HEK293 (cell line): ENCODE measurements at regions not wholly inside any gene's neighbourhood (a gene's known extent, or its start where the extent isn't known, plus 50 kb on each side); places are given as distances from the start of the nearest gene placed in this dataset.

Experiments
- CTCF ChIA-PET: fragments of 350-600 bp; formaldehyde crosslinking; extraction: SDS; loops from one replicate; lab custom pipeline; 2021; ENCODE audit warnings: antibody characterized with exemption; lab: Yijun Ruan, JAX
- POLR2A ChIA-PET: fragments of 300-600 bp; formaldehyde crosslinking; extraction: SDS; loops from one replicate; lab custom pipeline; 2020; ENCODE audit warnings: antibody characterized with exemption, inconsistent platforms; lab: Yijun Ruan, JAX
- H3K27ac ChIP-seq: fragments of 200-500 bp; sonication (Bioruptor generic); 2 replicates; pipeline ENCODE4 v1.5.1; 2014; ENCODE audit warnings: low read depth, low read length, control low read depth, inconsistent platforms; ENCODE audit errors: extremely low read depth
- H3K36me3 ChIP-seq, 2 experiments: fragments of 200-500 bp in 1 of 2; sonication (Bioruptor generic) in 1 of 2; 1 replicate in 1 of 2; 2 replicates in 1 of 2; pipeline ENCODE4 v1.5.1; 2014 to 2017; ENCODE audit warnings: inconsistent platforms in 2 of 2, low read length in 2 of 2; ENCODE audit not compliant: control insufficient read depth in 2 of 2, insufficient read depth in 1 of 2
- H3K4me1 ChIP-seq: fragments of 200-500 bp; sonication (Bioruptor generic); 2 replicates; pipeline ENCODE4 v1.5.1; 2014; ENCODE audit warnings: mild to moderate bottlenecking, low read length, inconsistent platforms; ENCODE audit not compliant: control insufficient read depth, insufficient read depth
- H3K4me3 ChIP-seq: 2 replicates; pipeline ENCODE4 v1.5.1; 2011; ENCODE audit warnings: low read depth, mild to moderate bottlenecking, control low read depth, low read length, moderate library complexity
- H3K9me3 ChIP-seq: fragments of 200-500 bp; sonication (Bioruptor generic); 2 replicates; pipeline ENCODE4 v1.5.1; 2014; ENCODE audit warnings: low read depth, low read length, inconsistent platforms; ENCODE audit not compliant: control insufficient read depth, insufficient read depth
- GFI1B ChIP-seq: fragments of 450-650 bp; formaldehyde crosslinking; IDR thresholded peaks from 2 replicates; pipeline ENCODE4 v1.5.1; 2016; ENCODE audit warnings: missing biosample characterization, missing genetic modification characterization
- HOXA7 ChIP-seq: sonication (generic); formaldehyde crosslinking; IDR thresholded peaks from 2 replicates; pipeline ENCODE4 v1.8.1; 2022; ENCODE audit warnings: missing genetic modification reagents, borderline replicate concordance
- SALL2 ChIP-seq: fragments of 450-650 bp; formaldehyde crosslinking; IDR thresholded peaks from 2 replicates; pipeline ENCODE4 v1.5.0; 2017; ENCODE audit warnings: missing biosample characterization, mild to moderate bottlenecking, missing genetic modification characterization, borderline replicate concordance
- SCRT1 ChIP-seq: fragments of 450-650 bp; formaldehyde crosslinking; IDR thresholded peaks from 2 replicates; pipeline ENCODE4 v1.5.1; 2016; ENCODE audit warnings: missing biosample characterization, missing genetic modification characterization, borderline replicate concordance
- YY2 ChIP-seq: fragments of 450-650 bp; formaldehyde crosslinking; IDR thresholded peaks from 2 replicates; pipeline ENCODE4 v1.5.1; 2016; ENCODE audit warnings: missing biosample characterization, missing genetic modification characterization
- ZNF19 ChIP-seq: fragments of 450-650 bp; formaldehyde crosslinking; IDR thresholded peaks from 2 replicates; pipeline ENCODE4; 2016; ENCODE audit warnings: missing biosample characterization, missing genetic modification characterization, low read depth
- ZNF2 ChIP-seq: fragments of 450-650 bp; formaldehyde crosslinking; IDR thresholded peaks from 2 replicates; pipeline ENCODE4 v1.5.1; 2016; ENCODE audit warnings: missing biosample characterization, missing genetic modification characterization
- ZNF530 ChIP-seq: fragments of 450-650 bp; formaldehyde crosslinking; IDR thresholded peaks from 2 replicates; pipeline ENCODE4 v1.5.1; 2016; ENCODE audit warnings: low read depth, missing biosample characterization, missing genetic modification characterization
- ZNF624 ChIP-seq: fragments of 450-650 bp; formaldehyde crosslinking; IDR thresholded peaks from 2 replicates; pipeline ENCODE4 v1.5.1; 2017; ENCODE audit warnings: missing biosample characterization, missing genetic modification characterization
- ZNF658 ChIP-seq: fragments of 450-650 bp; formaldehyde crosslinking; IDR thresholded peaks from 2 replicates; pipeline ENCODE4; 2016; ENCODE audit warnings: missing biosample characterization, missing genetic modification characterization
- ZNF701 ChIP-seq: fragments of 450-650 bp; formaldehyde crosslinking; IDR thresholded peaks from 2 replicates; pipeline ENCODE4 v1.5.1; 2016; ENCODE audit warnings: missing biosample characterization, missing genetic modification characterization
- ZNF768 ChIP-seq: fragments of 450-650 bp; formaldehyde crosslinking; IDR thresholded peaks from 2 replicates; pipeline ENCODE4 v1.5.1; 2018; ENCODE audit warnings: missing biosample characterization, mild to moderate bottlenecking, missing genetic modification characterization
- ZSCAN23 ChIP-seq: fragments of 450-650 bp; formaldehyde crosslinking; IDR thresholded peaks from 2 replicates; pipeline ENCODE4 v1.5.1; 2016; ENCODE audit warnings: missing biosample characterization, missing genetic modification characterization
- TF ChIP-seq, protein P1 (sequence below): fragments of 450-650 bp; formaldehyde crosslinking; IDR thresholded peaks from 2 replicates; pipeline ENCODE4 v1.5.1; 2016; ENCODE audit warnings: missing biosample characterization, missing genetic modification characterization
- TF ChIP-seq, protein P2 (sequence below): sonication (generic); formaldehyde crosslinking; IDR thresholded peaks from 2 replicates; pipeline ENCODE4 v1.8.1; 2022; ENCODE audit warnings: mild to moderate bottlenecking, moderate library complexity, missing genetic modification reagents
- TF ChIP-seq, protein P3 (sequence below): fragments of 450-650 bp; formaldehyde crosslinking; IDR thresholded peaks from 2 replicates; pipeline ENCODE4 v1.5.1; 2016; ENCODE audit warnings: missing biosample characterization, missing genetic modification characterization
- TF ChIP-seq, protein P4 (sequence below): fragments of 450-650 bp; formaldehyde crosslinking; IDR thresholded peaks from 2 replicates; pipeline ENCODE4 v1.5.1; 2016; ENCODE audit warnings: missing biosample characterization, missing genetic modification characterization

DNA sequence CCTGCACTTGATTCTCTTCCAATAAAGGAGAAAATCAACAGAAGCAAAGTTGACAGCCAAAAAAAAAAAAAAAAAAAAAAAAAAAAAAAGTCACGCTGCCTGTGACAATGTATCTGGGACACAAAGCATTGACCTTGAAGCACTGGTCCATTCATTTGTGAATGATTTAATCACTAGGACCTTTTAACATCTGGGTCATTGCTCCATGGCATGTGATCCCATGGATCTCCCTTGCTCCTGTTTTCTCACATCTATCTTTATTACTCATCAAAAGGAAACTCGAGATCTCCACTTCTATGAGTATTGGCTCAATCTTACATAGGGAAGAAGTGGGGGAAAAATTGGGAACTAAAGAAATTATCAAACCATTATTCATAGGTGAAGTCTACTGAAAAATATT is 89.6 kb upstream of the SMIM30 start:
- no peaks in the 10 kb centered on the region for H3K9me3 ChIP-seq
- TF ChIP-seq SALL2 (tag by site-specific recombination) (no peak), ZNF701 (tag by site-specific recombination) (no peak), GFI1B (tag by site-specific recombination) (no peak), ZSCAN23 (tag by site-specific recombination) (no peak), ZNF768 (no peak)
- TF ChIP-seq, protein P1, sequence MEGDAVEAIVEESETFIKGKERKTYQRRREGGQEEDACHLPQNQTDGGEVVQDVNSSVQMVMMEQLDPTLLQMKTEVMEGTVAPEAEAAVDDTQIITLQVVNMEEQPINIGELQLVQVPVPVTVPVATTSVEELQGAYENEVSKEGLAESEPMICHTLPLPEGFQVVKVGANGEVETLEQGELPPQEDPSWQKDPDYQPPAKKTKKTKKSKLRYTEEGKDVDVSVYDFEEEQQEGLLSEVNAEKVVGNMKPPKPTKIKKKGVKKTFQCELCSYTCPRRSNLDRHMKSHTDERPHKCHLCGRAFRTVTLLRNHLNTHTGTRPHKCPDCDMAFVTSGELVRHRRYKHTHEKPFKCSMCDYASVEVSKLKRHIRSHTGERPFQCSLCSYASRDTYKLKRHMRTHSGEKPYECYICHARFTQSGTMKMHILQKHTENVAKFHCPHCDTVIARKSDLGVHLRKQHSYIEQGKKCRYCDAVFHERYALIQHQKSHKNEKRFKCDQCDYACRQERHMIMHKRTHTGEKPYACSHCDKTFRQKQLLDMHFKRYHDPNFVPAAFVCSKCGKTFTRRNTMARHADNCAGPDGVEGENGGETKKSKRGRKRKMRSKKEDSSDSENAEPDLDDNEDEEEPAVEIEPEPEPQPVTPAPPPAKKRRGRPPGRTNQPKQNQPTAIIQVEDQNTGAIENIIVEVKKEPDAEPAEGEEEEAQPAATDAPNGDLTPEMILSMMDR (tag by site-specific recombination) = no peak
- H3K4me3 ChIP-seq = no peak overlapping the region
- ChIA-PET POLR2A (no interaction called here), CTCF (no interaction called here)
- H3K36me3 ChIP-seq = no peaks in the 10 kb centered on the region
- no peak overlapping the region for H3K27ac ChIP-seq
- no peaks in the 10 kb centered on the region for H3K4me1 ChIP-seq

DNA sequence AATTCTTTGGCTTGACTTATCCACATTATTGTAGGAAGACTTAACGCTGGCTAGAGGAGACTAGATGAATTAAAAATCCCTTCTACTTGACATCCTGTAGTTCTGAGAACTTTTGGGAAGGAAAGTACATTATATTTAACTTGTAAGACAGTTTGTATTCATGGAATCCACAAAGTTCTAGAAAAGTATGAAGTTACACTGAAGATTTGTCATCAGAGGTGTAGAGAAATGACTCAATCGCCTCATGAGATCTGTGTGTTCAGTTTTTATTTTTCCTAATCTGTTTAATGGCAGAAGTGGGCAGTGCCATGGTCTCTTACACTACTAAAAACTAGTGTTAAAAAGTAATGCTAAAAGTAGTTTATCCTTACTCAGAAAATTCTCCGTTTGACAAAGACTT is 89.1 kb upstream of the SMIM30 start:
- no peak for TF ChIP-seq HOXA7 (CRISPR knock-in tag)
- TF ChIP-seq ZNF624 (tag by site-specific recombination) = no peak
- TF ChIP-seq, protein P2, sequence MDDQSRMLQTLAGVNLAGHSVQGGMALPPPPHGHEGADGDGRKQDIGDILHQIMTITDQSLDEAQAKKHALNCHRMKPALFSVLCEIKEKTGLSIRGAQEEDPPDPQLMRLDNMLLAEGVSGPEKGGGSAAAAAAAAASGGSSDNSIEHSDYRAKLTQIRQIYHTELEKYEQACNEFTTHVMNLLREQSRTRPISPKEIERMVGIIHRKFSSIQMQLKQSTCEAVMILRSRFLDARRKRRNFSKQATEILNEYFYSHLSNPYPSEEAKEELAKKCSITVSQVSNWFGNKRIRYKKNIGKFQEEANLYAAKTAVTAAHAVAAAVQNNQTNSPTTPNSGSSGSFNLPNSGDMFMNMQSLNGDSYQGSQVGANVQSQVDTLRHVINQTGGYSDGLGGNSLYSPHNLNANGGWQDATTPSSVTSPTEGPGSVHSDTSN = no peak
- TF ChIP-seq SCRT1 (tag by site-specific recombination) = no peak
- no peak for TF ChIP-seq YY2
- no peak overlapping the region for H3K4me3 ChIP-seq
- H3K4me1 ChIP-seq = no peaks in the 10 kb centered on the region
- no peak overlapping the region for H3K27ac ChIP-seq
- ChIA-PET POLR2A (no interaction called here), CTCF (no interaction called here)
- H3K36me3 ChIP-seq = no peaks in the 10 kb centered on the region
- H3K9me3 ChIP-seq = no peaks in the 10 kb centered on the region

DNA sequence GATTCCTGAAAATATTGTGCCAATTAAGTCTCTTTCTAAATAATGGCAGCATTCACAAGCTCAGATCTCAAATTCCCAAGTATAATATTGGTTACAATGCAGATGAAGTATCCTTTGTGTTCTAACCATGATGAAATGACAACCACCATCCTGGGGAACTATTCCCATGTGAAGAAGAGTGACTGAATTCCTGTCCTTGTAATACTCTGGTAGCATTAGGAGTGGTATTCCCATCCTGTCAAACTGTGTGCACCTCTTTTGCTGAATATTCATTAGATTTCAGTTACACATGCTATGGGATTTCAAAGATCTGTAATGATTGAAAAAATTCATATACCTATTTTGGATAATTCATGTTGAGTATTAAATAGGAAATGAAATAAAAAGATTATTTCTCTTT is 86.1 kb upstream of the SMIM30 start:
- no peak for TF ChIP-seq ZNF19 (tag by site-specific recombination)
- TF ChIP-seq, protein P3, sequence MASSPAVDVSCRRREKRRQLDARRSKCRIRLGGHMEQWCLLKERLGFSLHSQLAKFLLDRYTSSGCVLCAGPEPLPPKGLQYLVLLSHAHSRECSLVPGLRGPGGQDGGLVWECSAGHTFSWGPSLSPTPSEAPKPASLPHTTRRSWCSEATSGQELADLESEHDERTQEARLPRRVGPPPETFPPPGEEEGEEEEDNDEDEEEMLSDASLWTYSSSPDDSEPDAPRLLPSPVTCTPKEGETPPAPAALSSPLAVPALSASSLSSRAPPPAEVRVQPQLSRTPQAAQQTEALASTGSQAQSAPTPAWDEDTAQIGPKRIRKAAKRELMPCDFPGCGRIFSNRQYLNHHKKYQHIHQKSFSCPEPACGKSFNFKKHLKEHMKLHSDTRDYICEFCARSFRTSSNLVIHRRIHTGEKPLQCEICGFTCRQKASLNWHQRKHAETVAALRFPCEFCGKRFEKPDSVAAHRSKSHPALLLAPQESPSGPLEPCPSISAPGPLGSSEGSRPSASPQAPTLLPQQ (tag by site-specific recombination) = no peak
- POLR2A ChIA-PET = no interaction called here
- no peak overlapping the region for H3K27ac ChIP-seq
- no peaks in the 10 kb centered on the region for H3K36me3 ChIP-seq
- no peak overlapping the region for H3K4me3 ChIP-seq
- CTCF ChIA-PET = no interaction called here
- H3K4me1 ChIP-seq = no peaks in the 10 kb centered on the region
- no peaks in the 10 kb centered on the region for H3K9me3 ChIP-seq

DNA sequence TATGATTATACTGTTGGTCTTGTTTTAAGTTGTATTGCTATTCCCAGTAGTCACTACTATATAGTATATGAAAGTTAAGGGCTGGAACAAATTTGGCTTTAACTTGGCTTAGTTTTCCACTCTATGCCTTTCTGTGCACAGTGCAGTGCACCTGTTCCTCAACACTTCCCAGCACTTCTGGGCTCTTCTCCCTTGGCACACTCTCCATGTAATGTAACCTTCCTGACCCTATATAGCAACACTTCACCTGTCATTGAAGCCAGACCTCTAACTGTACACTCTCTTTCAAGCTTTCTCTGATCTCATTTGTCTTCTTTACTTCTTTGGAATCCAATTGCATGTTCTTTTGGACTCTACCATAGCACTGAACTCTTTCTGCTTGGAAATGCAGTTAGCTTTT is 83.9 kb upstream of the SMIM30 start:
- TF ChIP-seq ZNF530 (tag by site-specific recombination) = no peak
- TF ChIP-seq, protein P4, sequence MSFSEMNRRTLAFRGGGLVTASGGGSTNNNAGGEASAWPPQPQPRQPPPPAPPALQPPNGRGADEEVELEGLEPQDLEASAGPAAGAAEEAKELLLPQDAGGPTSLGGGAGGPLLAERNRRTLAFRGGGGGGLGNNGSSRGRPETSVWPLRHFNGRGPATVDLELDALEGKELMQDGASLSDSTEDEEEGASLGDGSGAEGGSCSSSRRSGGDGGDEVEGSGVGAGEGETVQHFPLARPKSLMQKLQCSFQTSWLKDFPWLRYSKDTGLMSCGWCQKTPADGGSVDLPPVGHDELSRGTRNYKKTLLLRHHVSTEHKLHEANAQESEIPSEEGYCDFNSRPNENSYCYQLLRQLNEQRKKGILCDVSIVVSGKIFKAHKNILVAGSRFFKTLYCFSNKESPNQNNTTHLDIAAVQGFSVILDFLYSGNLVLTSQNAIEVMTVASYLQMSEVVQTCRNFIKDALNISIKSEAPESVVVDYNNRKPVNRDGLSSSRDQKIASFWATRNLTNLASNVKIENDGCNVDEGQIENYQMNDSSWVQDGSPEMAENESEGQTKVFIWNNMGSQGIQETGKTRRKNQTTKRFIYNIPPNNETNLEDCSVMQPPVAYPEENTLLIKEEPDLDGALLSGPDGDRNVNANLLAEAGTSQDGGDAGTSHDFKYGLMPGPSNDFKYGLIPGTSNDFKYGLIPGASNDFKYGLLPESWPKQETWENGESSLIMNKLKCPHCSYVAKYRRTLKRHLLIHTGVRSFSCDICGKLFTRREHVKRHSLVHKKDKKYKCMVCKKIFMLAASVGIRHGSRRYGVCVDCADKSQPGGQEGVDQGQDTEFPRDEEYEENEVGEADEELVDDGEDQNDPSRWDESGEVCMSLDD = no peak
- no peak for TF ChIP-seq ZNF658
- no peak for TF ChIP-seq ZNF2 (tag by site-specific recombination)
- Histone ChIP-seq H3K9me3 (no peaks in the 10 kb centered on the region), H3K4me3 (no peak overlapping the region), H3K27ac (no peak overlapping the region), H3K36me3 (no peaks in the 10 kb centered on the region), H3K4me1 (no peaks in the 10 kb centered on the region)
- ChIA-PET POLR2A (no interaction called here), CTCF (interaction anchor here (0.6 kb wide), 1 partner anchor 180 kb away, joined by 3 read pairs; no protein-coding TSS in a partner anchor)
